ENCODE measurements at regions not wholly inside any gene's neighbourhood (a gene's known extent, or its start where the extent isn't known, plus 50 kb on each side); places are given as distances from the start of the nearest gene placed in this dataset.

GRCh38 chr9:106707738-106708474 is 155.1 kb upstream of the ZNF462 start:
- H3K4me3 Mint-ChIP-seq: no peak overlapping the region
- ATAC-seq (ENCODE audit: low read depth in 2 of 2) (no peak), DNase-seq (no peak)
- no peak overlapping the region for H3K4me3 ChIP-seq (ENCODE audit: low read depth, low read length)
- H3K9me3 Mint-ChIP-seq: peaks cover 0 to 12% (median 4%) of the 10 kb centered on the region in 7 donors
- peaks cover 0 to 9% of the 10 kb centered on the region in 2 experiments for H3K9me3 ChIP-seq (ENCODE audit: control insufficient read depth in 2 of 2, low read length in 2 of 2)
- H3K36me3 ChIP-seq (ENCODE audit: control insufficient read depth, insufficient read depth, low read length): no peaks in the 10 kb centered on the region
- H3K4me1 ChIP-seq (ENCODE audit: control insufficient read depth, insufficient read depth, low read length, poor library complexity, severe bottlenecking): no peaks in the 10 kb centered on the region
- H3K27me3 Mint-ChIP-seq: no peaks in the 10 kb centered on the region
- H3K27ac ChIP-seq (ENCODE audit: insufficient read depth, low read length, poor library complexity, severe bottlenecking): no peak overlapping the region
- H3K36me3 Mint-ChIP-seq: no peaks in the 10 kb centered on the region
- H3K4me1 Mint-ChIP-seq: no peaks in the 10 kb centered on the region
- no peaks in the 10 kb centered on the region for H3K27me3 ChIP-seq (ENCODE audit: control insufficient read depth, insufficient read depth, low read length)
- no peak overlapping the region for H3K27ac Mint-ChIP-seq

DNA sequence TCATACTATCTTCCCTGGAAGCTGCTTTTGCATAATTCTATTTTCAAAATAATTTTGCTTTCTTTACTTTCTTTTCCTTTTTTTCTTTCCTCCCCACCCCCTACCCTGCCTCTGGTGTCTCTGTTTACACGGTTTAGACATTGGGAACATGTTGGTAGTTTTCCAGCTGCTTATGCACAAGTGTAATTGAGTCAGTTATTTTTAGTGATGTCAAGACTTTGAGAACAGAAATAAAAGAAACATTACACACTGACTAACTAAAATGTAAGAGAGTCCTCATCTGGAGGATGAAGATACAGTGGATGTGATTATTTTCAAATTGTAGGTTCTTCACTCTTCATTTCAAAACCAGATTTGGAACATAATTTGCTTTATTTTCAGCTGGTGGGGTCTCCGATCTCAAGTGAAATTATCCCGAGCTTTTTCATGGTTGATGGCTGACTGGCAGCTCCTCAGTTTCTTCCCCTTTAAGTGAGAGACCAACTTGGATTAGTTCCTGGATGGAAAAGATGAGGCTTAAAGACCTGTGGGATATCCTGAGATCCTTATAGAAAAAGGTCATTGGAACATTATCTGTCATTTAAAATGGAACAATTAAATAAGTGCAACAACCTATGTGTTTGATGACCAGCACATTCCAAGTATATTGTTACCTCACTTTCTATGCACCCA is 154.4 kb upstream of the ZNF462 start:
- Mint-ChIP-seq H3K4me3 (no peak overlapping the region), H3K9me3 (peaks cover 0 to 12% (median 7%) of the 10 kb centered on the region in 7 donors), H3K4me1 (no peaks in the 10 kb centered on the region), H3K27ac (no peak overlapping the region), H3K36me3 (no peaks in the 10 kb centered on the region), H3K27me3 (no peaks in the 10 kb centered on the region)
- ATAC-seq (ENCODE audit: low read depth in 2 of 2): no peak
- H3K27me3 ChIP-seq (ENCODE audit: control insufficient read depth, insufficient read depth, low read length): no peaks in the 10 kb centered on the region
- H3K9me3 ChIP-seq (ENCODE audit: control insufficient read depth in 2 of 2, low read length in 2 of 2): peaks cover 0 to 9% of the 10 kb centered on the region in 2 experiments
- DNase-seq: no peak
- no peak overlapping the region for H3K4me3 ChIP-seq (ENCODE audit: low read depth, low read length)
- H3K4me1 ChIP-seq (ENCODE audit: control insufficient read depth, insufficient read depth, low read length, poor library complexity, severe bottlenecking): no peaks in the 10 kb centered on the region
- no peaks in the 10 kb centered on the region for H3K36me3 ChIP-seq (ENCODE audit: control insufficient read depth, insufficient read depth, low read length)
- H3K27ac ChIP-seq (ENCODE audit: insufficient read depth, low read length, poor library complexity, severe bottlenecking): no peak overlapping the region

- Histone ChIP-seq H3K9me3 (ENCODE audit: control insufficient read depth in 2 of 2, low read length in 2 of 2) (no peaks in the 10 kb centered on the region), H3K27me3 (ENCODE audit: control insufficient read depth, insufficient read depth, low read length) (no peaks in the 10 kb centered on the region), H3K36me3 (ENCODE audit: control insufficient read depth, insufficient read depth, low read length) (no peaks in the 10 kb centered on the region), H3K27ac (ENCODE audit: insufficient read depth, low read length, poor library complexity, severe bottlenecking) (no peak overlapping the region), H3K4me1 (ENCODE audit: control insufficient read depth, insufficient read depth, low read length, poor library complexity, severe bottlenecking) (no peaks in the 10 kb centered on the region), H3K4me3 (ENCODE audit: low read depth, low read length) (no peak overlapping the region)
- no peaks in the 10 kb centered on the region for H3K36me3 Mint-ChIP-seq
- H3K27me3 Mint-ChIP-seq: no peaks in the 10 kb centered on the region
- no peak overlapping the region for H3K27ac Mint-ChIP-seq
- no peak for ATAC-seq (ENCODE audit: low read depth in 2 of 2)
- H3K9me3 Mint-ChIP-seq: peaks cover 0 to 6% (median 2%) of the 10 kb centered on the region in 7 donors
- no peak for DNase-seq
- no peak overlapping the region for H3K4me3 Mint-ChIP-seq
- no peaks in the 10 kb centered on the region for H3K4me1 Mint-ChIP-seq
Measured at GRCh38 chr9:106712279-106712678, 150.7 kb upstream of the ZNF462 start.

DNA sequence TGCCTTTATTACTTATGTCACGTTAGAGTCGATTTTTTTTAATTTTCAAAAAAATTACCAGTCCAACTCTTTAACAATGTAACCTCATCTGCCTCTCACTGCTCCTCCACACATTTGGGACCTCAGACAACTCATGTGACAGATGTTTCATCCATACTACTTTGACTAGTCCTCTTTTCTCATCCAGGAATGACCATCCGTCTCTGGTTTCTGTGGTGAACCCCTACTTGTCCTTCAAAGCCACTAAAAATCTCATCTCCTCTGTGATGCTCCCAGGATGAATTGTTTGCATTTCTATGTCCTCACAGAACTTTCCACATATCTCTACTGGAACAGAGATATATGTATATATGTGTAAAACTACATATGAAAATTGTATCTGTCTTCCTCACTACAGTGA is 149.8 kb upstream of the ZNF462 start:
- H3K27ac Mint-ChIP-seq: no peak overlapping the region

DNA sequence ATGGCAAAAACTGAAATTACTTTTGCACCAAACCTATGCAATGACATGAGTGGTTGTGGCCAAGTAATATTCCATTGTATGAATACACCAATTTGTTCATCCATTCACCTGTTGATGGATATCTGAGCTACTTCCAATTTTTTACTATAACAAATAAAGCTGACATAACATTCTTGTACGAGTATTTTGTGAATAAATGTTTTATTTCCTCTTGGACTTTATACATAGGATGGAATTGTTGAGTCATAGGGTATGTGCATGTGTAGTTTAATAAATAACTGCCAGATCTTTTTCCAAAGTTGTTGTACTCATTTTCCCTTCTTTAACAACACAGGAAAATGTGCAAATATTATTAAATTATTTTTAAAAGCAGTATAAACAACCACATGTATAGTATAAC is 146.1 kb upstream of the ZNF462 start:
- no peaks in the 10 kb centered on the region for H3K27me3 ChIP-seq (ENCODE audit: control insufficient read depth, insufficient read depth, low read length)
- Mint-ChIP-seq H3K36me3 (no peaks in the 10 kb centered on the region), H3K4me3 (no peak overlapping the region), H3K4me1 (no peaks in the 10 kb centered on the region), H3K27ac (no peak overlapping the region), H3K27me3 (no peaks in the 10 kb centered on the region), H3K9me3 (peaks cover 2 to 9% (median 5%) of the 10 kb centered on the region in 7 donors)
- H3K4me1 ChIP-seq (ENCODE audit: control insufficient read depth, insufficient read depth, low read length, poor library complexity, severe bottlenecking): no peaks in the 10 kb centered on the region
- no peak overlapping the region for H3K27ac ChIP-seq (ENCODE audit: insufficient read depth, low read length, poor library complexity, severe bottlenecking)
- DNase-seq (no peak), ATAC-seq (ENCODE audit: low read depth in 2 of 2) (no peak)
- H3K36me3 ChIP-seq (ENCODE audit: control insufficient read depth, insufficient read depth, low read length): no peaks in the 10 kb centered on the region
- H3K9me3 ChIP-seq (ENCODE audit: control insufficient read depth in 2 of 2, low read length in 2 of 2): no peaks in the 10 kb centered on the region
- H3K4me3 ChIP-seq (ENCODE audit: low read depth, low read length): no peak overlapping the region

More for the DNA sequence above, 149.8 kb upstream of the ZNF462 start:
- no peak for ATAC-seq (ENCODE audit: low read depth in 2 of 2)
- no peaks in the 10 kb centered on the region for H3K4me1 ChIP-seq (ENCODE audit: control insufficient read depth, insufficient read depth, low read length, poor library complexity, severe bottlenecking)
- Mint-ChIP-seq H3K4me1 (no peaks in the 10 kb centered on the region), H3K27me3 (no peaks in the 10 kb centered on the region), H3K9me3 (peaks cover 0 to 3% (median 0%) of the 10 kb centered on the region in 7 donors), H3K36me3 (no peaks in the 10 kb centered on the region), H3K4me3 (no peak overlapping the region)
- H3K36me3 ChIP-seq (ENCODE audit: control insufficient read depth, insufficient read depth, low read length): no peaks in the 10 kb centered on the region
- no peak overlapping the region for H3K4me3 ChIP-seq (ENCODE audit: low read depth, low read length)
- H3K9me3 ChIP-seq (ENCODE audit: control insufficient read depth in 2 of 2, low read length in 2 of 2): no peaks in the 10 kb centered on the region
- H3K27me3 ChIP-seq (ENCODE audit: control insufficient read depth, insufficient read depth, low read length): no peaks in the 10 kb centered on the region
- DNase-seq: no peak
- H3K27ac ChIP-seq (ENCODE audit: insufficient read depth, low read length, poor library complexity, severe bottlenecking): no peak overlapping the region

DNA sequence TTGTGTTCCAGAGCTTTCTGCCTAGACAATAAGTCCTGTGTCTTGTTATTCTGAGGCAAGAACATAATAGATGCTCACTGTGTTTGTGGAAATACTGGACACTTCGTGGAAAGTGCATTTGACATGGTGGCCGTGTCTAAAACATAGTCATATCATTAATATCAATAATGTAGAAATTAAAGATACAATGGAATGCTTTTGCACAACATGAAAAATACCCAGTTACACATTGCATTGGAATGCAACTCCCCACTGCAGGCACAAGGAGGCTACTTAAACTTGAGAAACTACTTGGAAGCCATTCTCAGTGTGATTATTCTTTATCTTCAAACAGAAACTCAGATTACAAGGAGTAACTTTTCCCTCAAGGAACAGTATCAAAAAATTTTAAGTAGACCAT is 145.3 kb upstream of the ZNF462 start:
- no peak overlapping the region for H3K27ac ChIP-seq (ENCODE audit: insufficient read depth, low read length, poor library complexity, severe bottlenecking)
- H3K27ac Mint-ChIP-seq: no peak overlapping the region
- H3K4me3 Mint-ChIP-seq: no peak overlapping the region
- H3K27me3 Mint-ChIP-seq: no peaks in the 10 kb centered on the region
- H3K4me1 Mint-ChIP-seq: no peaks in the 10 kb centered on the region
- H3K27me3 ChIP-seq (ENCODE audit: control insufficient read depth, insufficient read depth, low read length): no peaks in the 10 kb centered on the region
- no peaks in the 10 kb centered on the region for H3K36me3 Mint-ChIP-seq
- peaks cover 0 to 11% (median 7%) of the 10 kb centered on the region in 7 donors for H3K9me3 Mint-ChIP-seq
- H3K9me3 ChIP-seq (ENCODE audit: control insufficient read depth in 2 of 2, low read length in 2 of 2): no peaks in the 10 kb centered on the region
- DNase-seq (no peak), ATAC-seq (ENCODE audit: low read depth in 2 of 2) (no peak)
- H3K4me1 ChIP-seq (ENCODE audit: control insufficient read depth, insufficient read depth, low read length, poor library complexity, severe bottlenecking): no peaks in the 10 kb centered on the region
- no peaks in the 10 kb centered on the region for H3K36me3 ChIP-seq (ENCODE audit: control insufficient read depth, insufficient read depth, low read length)
- no peak overlapping the region for H3K4me3 ChIP-seq (ENCODE audit: low read depth, low read length)

DNA sequence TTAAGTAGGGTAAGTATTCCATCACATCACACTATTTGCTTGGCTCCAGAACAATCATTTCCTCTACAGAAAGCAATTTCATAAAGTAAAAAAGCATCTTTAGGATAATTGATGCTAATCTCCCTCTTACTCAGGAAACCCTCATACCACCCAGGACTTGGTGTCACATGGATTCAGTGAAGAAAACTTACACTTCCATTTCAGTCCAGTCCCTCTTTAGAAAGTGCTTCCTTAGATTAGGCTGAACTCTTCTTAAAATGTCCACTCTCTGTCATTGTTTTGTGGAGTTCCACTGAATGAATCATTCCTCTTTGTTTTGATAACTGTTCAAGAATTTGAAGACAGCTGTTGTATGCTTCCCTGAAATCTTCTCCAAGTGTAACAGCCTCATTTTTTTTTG is 144.0 kb upstream of the ZNF462 start:
- ATAC-seq (ENCODE audit: low read depth in 2 of 2) (no peak), DNase-seq (no peak)
- peaks cover 0 to 12% (median 4%) of the 10 kb centered on the region in 7 donors for H3K9me3 Mint-ChIP-seq
- no peak overlapping the region for H3K27ac ChIP-seq (ENCODE audit: insufficient read depth, low read length, poor library complexity, severe bottlenecking)
- H3K36me3 ChIP-seq (ENCODE audit: control insufficient read depth, insufficient read depth, low read length): no peaks in the 10 kb centered on the region
- no peaks in the 10 kb centered on the region for H3K4me1 ChIP-seq (ENCODE audit: control insufficient read depth, insufficient read depth, low read length, poor library complexity, severe bottlenecking)
- no peak overlapping the region for H3K4me3 ChIP-seq (ENCODE audit: low read depth, low read length)
- no peak overlapping the region for H3K4me3 Mint-ChIP-seq
- no peak overlapping the region for H3K27ac Mint-ChIP-seq
- no peaks in the 10 kb centered on the region for H3K4me1 Mint-ChIP-seq
- no peaks in the 10 kb centered on the region for H3K27me3 ChIP-seq (ENCODE audit: control insufficient read depth, insufficient read depth, low read length)
- H3K36me3 Mint-ChIP-seq: no peaks in the 10 kb centered on the region
- H3K27me3 Mint-ChIP-seq: no peaks in the 10 kb centered on the region
- no peaks in the 10 kb centered on the region for H3K9me3 ChIP-seq (ENCODE audit: control insufficient read depth in 2 of 2, low read length in 2 of 2)
